HK-2 (cell line): ENCODE measurements at regions not wholly inside any gene's neighbourhood (a gene's known extent, or its start where the extent isn't known, plus 50 kb on each side); places are given as distances from the start of the nearest gene placed in this dataset.

ENCODE experiments used
- DNase-seq: peaks from one replicate; pipeline ENCODE4 v3.0.0-alpha.2; 2018; ENCODE audit not compliant: unreplicated experiment

- no peak for DNase-seq
Observed at GRCh38 chr3:34239875-34240274, 441.4 kb downstream of the PDCD6IP start.

- no peak for DNase-seq
Observed at GRCh38 chr3:34247401-34247800, 449.0 kb downstream of the PDCD6IP start.

- DNase-seq = no peak
Observed at GRCh38 chr3:34248352-34248751, 449.9 kb downstream of the PDCD6IP start.

GRCh38 chr3:34254285-34254684 lies 455.9 kb downstream of the PDCD6IP start:
- no peak for DNase-seq

- DNase-seq = no peak
Observed at GRCh38 chr3:34256021-34256420, 457.6 kb downstream of the PDCD6IP start.

GRCh38 chr3:34256791-34257190 lies 458.4 kb downstream of the PDCD6IP start:
- no peak for DNase-seq

- no peak for DNase-seq
Observed at GRCh38 chr3:34258271-34258998, 460.0 kb downstream of the PDCD6IP start.

- DNase-seq = peak; percentile 3
Observed at GRCh38 chr3:34260271-34261000, 462.0 kb downstream of the PDCD6IP start.

- no peak for DNase-seq
Observed at GRCh38 chr3:34261001-34261385, 462.6 kb downstream of the PDCD6IP start.

- DNase-seq = no peak
Observed at GRCh38 chr3:34263101-34263621, 464.7 kb downstream of the PDCD6IP start.

- DNase-seq = no peak
Observed at GRCh38 chr3:34264337-34265041, 466.1 kb downstream of the PDCD6IP start.

GRCh38 chr3:34267088-34267487 lies 468.7 kb downstream of the PDCD6IP start:
- no peak for DNase-seq

- no peak for DNase-seq
Observed at GRCh38 chr3:34268032-34268709, 469.7 kb downstream of the PDCD6IP start.

- no peak for DNase-seq
Observed at GRCh38 chr3:34275811-34276210, 477.4 kb downstream of the PDCD6IP start.

GRCh38 chr3:34276342-34276741 lies 477.9 kb downstream of the PDCD6IP start:
- DNase-seq = no peak

- no peak for DNase-seq
Observed at GRCh38 chr3:34277110-34277509, 478.7 kb downstream of the PDCD6IP start.

- DNase-seq = no peak
Observed at GRCh38 chr3:34279901-34280300, 481.5 kb downstream of the PDCD6IP start.

- no peak for DNase-seq
Observed at GRCh38 chr3:34283751-34284150, 485.3 kb downstream of the PDCD6IP start.

GRCh38 chr3:34284959-34285826 lies 486.8 kb downstream of the PDCD6IP start:
- no peak for DNase-seq

- no peak for DNase-seq
Observed at GRCh38 chr3:34285827-34286188, 487.4 kb downstream of the PDCD6IP start.
